IMR-90 (cell line): ENCODE measurements at regions not wholly inside any gene's neighbourhood (a gene's known extent, or its start where the extent isn't known, plus 50 kb on each side); places are given as distances from the start of the nearest gene placed in this dataset.

Source experiments
- ATAC-seq: fragments of 200-7000 bp; cut with Tn5 transposase; 2 replicates; pipeline ENCODE4 v1.9.1; 2020; ENCODE audit warnings: low read depth, mild to moderate bottlenecking, moderate library complexity
- BruUV-seq: library from RNA; stranded (reverse); fragments of 400-500 nt; replicated peaks from 2 replicates; lab custom pipeline; 2021; lab: Mats Ljungman, UMichigan
- CTCF ChIA-PET: fragments of 300-600 bp; formaldehyde crosslinking; extraction: SDS; loops from one replicate; lab custom pipeline; 2021; ENCODE audit warnings: antibody characterized with exemption; lab: Yijun Ruan, JAX
- POLR2A ChIA-PET: fragments of 300-600 bp; sonication (Branson Sonifier 250); formaldehyde crosslinking; loops from one replicate; lab custom pipeline; 2022; ENCODE audit warnings: antibody characterized with exemption; ENCODE audit not compliant: unreplicated experiment; lab: Charles Lee
- DNase-seq: peaks from one replicate; pipeline ENCODE4 v3.0.0; 2013
- H2AFZ ChIP-seq: replicated peaks from 2 replicates; pipeline ENCODE3; 2013; ENCODE audit warnings: low read length, mild to moderate bottlenecking; ENCODE audit not compliant: poor library complexity
- H2AK5ac ChIP-seq: 2 replicates; pipeline ENCODE4 v1.6.1; 2013; ENCODE audit warnings: low read depth, low read length, inconsistent platforms
- H2AK9ac ChIP-seq: replicated peaks from 2 replicates; pipeline ENCODE3; 2013; ENCODE audit warnings: mild to moderate bottlenecking, low read depth, low read length, moderate library complexity; ENCODE audit not compliant: poor library complexity
- H2BK120ac ChIP-seq: 2 replicates; pipeline ENCODE4 v1.6.1; 2013; ENCODE audit warnings: low read depth, low read length, inconsistent platforms
- H2BK15ac ChIP-seq: 3 replicates; pipeline ENCODE4 v1.6.1; 2013; ENCODE audit warnings: low read depth, low read length, inconsistent platforms
- H2BK20ac ChIP-seq: 2 replicates; pipeline ENCODE4 v1.6.1; 2013; ENCODE audit warnings: low read depth, mild to moderate bottlenecking, inconsistent platforms, low read length, moderate library complexity
- H2BK5ac ChIP-seq: 2 replicates; pipeline ENCODE4 v1.6.1; 2013; ENCODE audit warnings: mild to moderate bottlenecking, low read depth, low read length, inconsistent platforms; ENCODE audit not compliant: poor library complexity, severe bottlenecking
- H3K14ac ChIP-seq: replicated peaks from 2 replicates; pipeline ENCODE4 v1.6.1; 2013; ENCODE audit warnings: low read depth, low read length, inconsistent platforms
- H3K18ac ChIP-seq: 2 replicates; pipeline ENCODE4 v1.6.1; 2013; ENCODE audit warnings: low read depth, low read length, control low read depth
- H3K23ac ChIP-seq: 2 replicates; pipeline ENCODE4 v1.6.1; 2013; ENCODE audit warnings: low read depth, low read length, inconsistent platforms
- H3K27ac ChIP-seq: 2 replicates; pipeline ENCODE4 v1.5.1; 2013; ENCODE audit warnings: mild to moderate bottlenecking, control low read depth, low read length; ENCODE audit not compliant: insufficient read depth
- H3K27me3 ChIP-seq: 2 replicates; pipeline ENCODE4 v1.6.1; 2013; ENCODE audit warnings: low read length; ENCODE audit not compliant: control insufficient read depth, insufficient read depth
- H3K36me3 ChIP-seq: 2 replicates; pipeline ENCODE4 v1.6.1; 2013; ENCODE audit warnings: low read length, mixed read lengths; ENCODE audit not compliant: control insufficient read depth, insufficient read depth
- H3K4ac ChIP-seq: 2 replicates; pipeline ENCODE4 v1.6.1; 2013; ENCODE audit warnings: low read depth, low read length, inconsistent platforms
- H3K4me1 ChIP-seq: 2 replicates; pipeline ENCODE4 v1.6.1; 2013; ENCODE audit warnings: low read length, mixed read lengths; ENCODE audit not compliant: control insufficient read depth, insufficient read depth
- H3K4me2 ChIP-seq: 2 replicates; pipeline ENCODE4 v1.6.1; 2013; ENCODE audit warnings: low read depth, mild to moderate bottlenecking, control low read depth, low read length, moderate library complexity
- H3K4me3 ChIP-seq: 2 replicates; pipeline ENCODE4 v1.5.1; 2013; ENCODE audit warnings: low read depth, mild to moderate bottlenecking, control low read depth, low read length, moderate library complexity; ENCODE audit not compliant: insufficient read depth
- H3K56ac ChIP-seq: 2 replicates; pipeline ENCODE4 v1.6.1; 2013; ENCODE audit warnings: low read length, inconsistent platforms; ENCODE audit not compliant: insufficient read depth; ENCODE audit errors: extremely low read depth
- H3K79me1 ChIP-seq, 2 experiments: 2 replicates each; pipeline ENCODE4 v1.6.1; 2013; ENCODE audit warnings: low read length in 2 of 2, inconsistent platforms in 1 of 2, low read depth in 1 of 2
- H3K9ac ChIP-seq: 2 replicates; pipeline ENCODE4 v1.6.1; 2013; ENCODE audit warnings: low read depth, low read length, control low read depth
- H3K9me1 ChIP-seq: 2 replicates; pipeline ENCODE4 v1.6.1; 2013; ENCODE audit warnings: low read length, inconsistent platforms; ENCODE audit not compliant: insufficient read depth
- H3K9me3 ChIP-seq: 2 replicates; pipeline ENCODE4 v1.6.1; 2013; ENCODE audit warnings: low read length; ENCODE audit not compliant: control insufficient read depth, insufficient read depth
- H4K20me1 ChIP-seq: 2 replicates; pipeline ENCODE4 v1.6.1; 2013; ENCODE audit warnings: low read length, inconsistent platforms; ENCODE audit not compliant: insufficient read depth
- H4K5ac ChIP-seq: 2 replicates; pipeline ENCODE4 v1.6.1; 2013; ENCODE audit warnings: mild to moderate bottlenecking, low read depth, low read length, control low read depth
- H4K8ac ChIP-seq, 2 experiments: 2 replicates each; pipeline ENCODE4 v1.6.1; 2013; ENCODE audit warnings: low read depth in 2 of 2, low read length in 2 of 2, control low read depth in 1 of 2, inconsistent platforms in 1 of 2
- H4K91ac ChIP-seq: 2 replicates; pipeline ENCODE4 v1.6.1; 2013; ENCODE audit warnings: low read depth, low read length, inconsistent platforms; ENCODE audit not compliant: insufficient read depth
- BHLHE40 ChIP-seq: fragments of 150-350 bp; IDR thresholded peaks from 2 replicates; pipeline ENCODE4 v1.6.1; 2016; ENCODE audit warnings: mild to moderate bottlenecking, low read depth, low read length
- CEBPB ChIP-seq: IDR thresholded peaks from 2 replicates; pipeline ENCODE4 v1.6.1; 2012; ENCODE audit warnings: low read depth, low read length, improper control_type of control experiment
- CHD1 ChIP-seq: IDR thresholded peaks from 2 replicates; pipeline ENCODE4 v1.6.1; 2012; ENCODE audit warnings: low read depth, low read length, improper control_type of control experiment
- FOS ChIP-seq: fragments of 150-350 bp; IDR thresholded peaks from 2 replicates; pipeline ENCODE4 v1.6.1; 2016; ENCODE audit warnings: low read depth, low read length
- MAFK ChIP-seq: IDR thresholded peaks from 2 replicates; pipeline ENCODE4 v1.6.1; 2012; ENCODE audit warnings: low read depth, low read length, improper control_type of control experiment
- MAZ ChIP-seq: IDR thresholded peaks from 2 replicates; pipeline ENCODE4 v1.6.1; 2012; ENCODE audit warnings: low read depth, mild to moderate bottlenecking, low read length, improper control_type of control experiment, moderate library complexity, borderline replicate concordance
- MXI1 ChIP-seq: IDR thresholded peaks from 2 replicates; pipeline ENCODE4 v1.6.1; 2012; ENCODE audit warnings: low read depth, mild to moderate bottlenecking, low read length, moderate library complexity, borderline replicate concordance
- NFE2L2 ChIP-seq: fragments of 150-350 bp; IDR thresholded peaks from 2 replicates; pipeline ENCODE4 v1.6.1; 2016; ENCODE audit warnings: low read depth, mild to moderate bottlenecking, low read length
- POLR2A ChIP-seq: IDR thresholded peaks from 2 replicates; pipeline ENCODE4 v1.6.1; 2012; ENCODE audit warnings: mild to moderate bottlenecking, low read depth, low read length
- RAD21 ChIP-seq: IDR thresholded peaks from 2 replicates; pipeline ENCODE4 v1.6.1; 2012; ENCODE audit warnings: low read length, improper control_type of control experiment
- RCOR1 ChIP-seq: IDR thresholded peaks from 2 replicates; pipeline ENCODE4 v1.6.1; 2012; ENCODE audit warnings: mild to moderate bottlenecking, low read length, improper control_type of control experiment; ENCODE audit not compliant: insufficient replicate concordance
- RFX5 ChIP-seq: IDR thresholded peaks from 2 replicates; pipeline ENCODE4 v1.8.0; 2012; ENCODE audit warnings: low read depth, mild to moderate bottlenecking, low read length, moderate library complexity
- SMC3 ChIP-seq: fragments of 150-350 bp; IDR thresholded peaks from 2 replicates; pipeline ENCODE4 v1.6.1; 2016; ENCODE audit warnings: low read depth, mild to moderate bottlenecking, antibody characterized with exemption, low read length, moderate library complexity
- WGBS, 2 experiments: methylation state at CpG; one replicate each; pipeline versions ENCODE4 v1.1.5 to v1.1.7; 2013; ENCODE audit warnings: missing lambda C conversion rate in 2 of 2; ENCODE audit not compliant: insufficient read length in 1 of 2; ENCODE audit errors: extremely low coverage in 2 of 2; 5-methylcytosine and 5-hydroxymethylcytosine counted together
- dilution Hi-C: fragments of 300-500 bp; cut with HindIII; formaldehyde crosslinking; loops from one replicate; pipeline ENCODE4 v1.14.3; 2018; ENCODE audit warnings: low sequenced_read_pairs; ENCODE audit not compliant: unreplicated experiment
- in situ Hi-C: fragments of 300-500 bp; cut with MboI; formaldehyde crosslinking; loops from 3 replicates; pipeline ENCODE4 v1.14.3; 2019; ENCODE audit warnings: low sequenced_read_pairs, inconsistent platforms, mixed read lengths
- intact Hi-C: fragments of 100-400 bp; cut with micrococcal nuclease; formaldehyde crosslinking; loops from 2 replicates; pipeline ENCODE4 v1.10.0; 2022
- TF ChIP-seq, protein P1 (sequence below): fragments of 150-350 bp; IDR thresholded peaks from 2 replicates; pipeline ENCODE4 v1.6.1; 2017; ENCODE audit warnings: mild to moderate bottlenecking, antibody characterized with exemption, low read length, low read depth
- TF ChIP-seq, protein P2 (sequence below): fragments of 150-350 bp; IDR thresholded peaks from 2 replicates; pipeline ENCODE4 v1.6.1; 2016; ENCODE audit warnings: low read depth, mild to moderate bottlenecking, low read length, moderate library complexity, borderline replicate concordance
- TF ChIP-seq, protein P3 (sequence below): conservative IDR thresholded peaks from 2 replicates; pipeline ENCODE4 v1.5.1; 2012; ENCODE audit warnings: mild to moderate bottlenecking, low read depth, low read length, improper control_type of control experiment

DNA sequence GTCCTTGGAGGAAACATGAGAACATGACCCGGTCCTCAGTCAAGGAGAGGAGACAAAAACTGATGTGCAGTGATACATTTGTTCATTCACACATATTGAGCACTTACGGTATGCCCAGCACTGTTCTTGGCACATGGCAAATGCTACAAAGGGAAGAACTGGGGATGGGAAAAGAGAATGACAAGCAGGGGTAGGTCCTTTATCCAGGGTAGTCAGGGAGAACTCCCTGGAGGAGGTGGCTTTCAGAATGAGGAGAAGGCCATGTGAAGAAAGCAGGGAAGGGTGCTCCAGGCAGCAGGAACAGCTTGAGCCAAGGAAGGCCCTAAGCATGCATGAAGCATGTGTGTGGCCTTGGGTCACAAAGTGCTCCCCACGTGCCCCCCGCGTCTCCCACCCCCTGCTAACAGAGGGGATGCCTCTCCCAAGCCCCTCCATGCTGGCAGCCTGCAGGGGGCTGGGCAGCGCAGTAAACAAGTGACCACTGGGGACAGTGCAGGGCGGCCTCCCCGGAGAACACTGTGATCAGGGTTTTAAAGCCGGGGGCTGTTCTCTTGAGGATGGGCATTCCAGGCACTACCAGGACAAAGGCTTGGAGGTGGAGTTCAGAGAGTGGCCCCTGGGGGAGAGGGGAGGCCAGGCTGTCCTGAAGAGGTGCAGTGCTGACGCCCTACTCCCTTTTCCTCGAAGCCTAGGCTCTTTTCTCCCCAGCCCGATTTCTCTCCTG is 71.0 kb downstream of the PHETA1 start:
- dilution Hi-C loops (no loop called here), intact Hi-C loops (loop anchor here (1.0 to 5.0 kb wide), 2 partner anchors 361 to 401 kb away; no protein-coding TSS in a partner anchor)
- POLR2A ChIA-PET = no interaction called here

More for the DNA sequence above, 71.0 kb downstream of the PHETA1 start:
- in situ Hi-C loops = no loop called here
- Histone ChIP-seq H3K14ac (no peak overlapping the region), H3K23ac (no peak overlapping the region), H3K9me3 (no peaks in the 10 kb centered on the region), H2AK5ac (no peak overlapping the region), H3K56ac (no peak overlapping the region), H3K4me3 (no peak overlapping the region), H4K91ac (no peak overlapping the region), H4K5ac (no peak overlapping the region), H3K9ac (no peak overlapping the region), H3K4me1 (no peaks in the 10 kb centered on the region), H2AK9ac (no peak overlapping the region), H3K9me1 (no peaks in the 10 kb centered on the region), H2BK20ac (no peak overlapping the region), H3K79me1 (no peaks in the 10 kb centered on the region), H3K18ac (no peak overlapping the region), H3K36me3 (no peaks in the 10 kb centered on the region), H4K8ac (no peak overlapping the region), H3K27ac (no peak overlapping the region), H2BK5ac (no peak overlapping the region), H3K27me3 (peaks cover 1% of the 10 kb centered on the region; the same call in 1 of the 2 replicates), H3K4me2 (no peak overlapping the region), H2AFZ (no peak overlapping the region), H2BK15ac (no peak overlapping the region), H3K4ac (no peak overlapping the region), H2BK120ac (no peak overlapping the region), H4K20me1 (no peaks in the 10 kb centered on the region)
- no TSS peak for BruUV-seq
- TF ChIP-seq NFE2L2 (no peak), RCOR1 (no peak), RAD21 (no peak), MAZ (no peak), POLR2A (no peak), CEBPB (no peak), CHD1 (no peak), MAFK (no peak), MXI1 (no peak), BHLHE40 (no peak), FOS (no peak), RFX5 (no peak), SMC3 (no peak)
- TF ChIP-seq, protein P1, sequence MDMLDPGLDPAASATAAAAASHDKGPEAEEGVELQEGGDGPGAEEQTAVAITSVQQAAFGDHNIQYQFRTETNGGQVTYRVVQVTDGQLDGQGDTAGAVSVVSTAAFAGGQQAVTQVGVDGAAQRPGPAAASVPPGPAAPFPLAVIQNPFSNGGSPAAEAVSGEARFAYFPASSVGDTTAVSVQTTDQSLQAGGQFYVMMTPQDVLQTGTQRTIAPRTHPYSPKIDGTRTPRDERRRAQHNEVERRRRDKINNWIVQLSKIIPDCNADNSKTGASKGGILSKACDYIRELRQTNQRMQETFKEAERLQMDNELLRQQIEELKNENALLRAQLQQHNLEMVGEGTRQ = no peak
- TF ChIP-seq, protein P2, sequence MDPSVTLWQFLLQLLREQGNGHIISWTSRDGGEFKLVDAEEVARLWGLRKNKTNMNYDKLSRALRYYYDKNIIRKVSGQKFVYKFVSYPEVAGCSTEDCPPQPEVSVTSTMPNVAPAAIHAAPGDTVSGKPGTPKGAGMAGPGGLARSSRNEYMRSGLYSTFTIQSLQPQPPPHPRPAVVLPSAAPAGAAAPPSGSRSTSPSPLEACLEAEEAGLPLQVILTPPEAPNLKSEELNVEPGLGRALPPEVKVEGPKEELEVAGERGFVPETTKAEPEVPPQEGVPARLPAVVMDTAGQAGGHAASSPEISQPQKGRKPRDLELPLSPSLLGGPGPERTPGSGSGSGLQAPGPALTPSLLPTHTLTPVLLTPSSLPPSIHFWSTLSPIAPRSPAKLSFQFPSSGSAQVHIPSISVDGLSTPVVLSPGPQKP = no peak
- TF ChIP-seq, protein P3, sequence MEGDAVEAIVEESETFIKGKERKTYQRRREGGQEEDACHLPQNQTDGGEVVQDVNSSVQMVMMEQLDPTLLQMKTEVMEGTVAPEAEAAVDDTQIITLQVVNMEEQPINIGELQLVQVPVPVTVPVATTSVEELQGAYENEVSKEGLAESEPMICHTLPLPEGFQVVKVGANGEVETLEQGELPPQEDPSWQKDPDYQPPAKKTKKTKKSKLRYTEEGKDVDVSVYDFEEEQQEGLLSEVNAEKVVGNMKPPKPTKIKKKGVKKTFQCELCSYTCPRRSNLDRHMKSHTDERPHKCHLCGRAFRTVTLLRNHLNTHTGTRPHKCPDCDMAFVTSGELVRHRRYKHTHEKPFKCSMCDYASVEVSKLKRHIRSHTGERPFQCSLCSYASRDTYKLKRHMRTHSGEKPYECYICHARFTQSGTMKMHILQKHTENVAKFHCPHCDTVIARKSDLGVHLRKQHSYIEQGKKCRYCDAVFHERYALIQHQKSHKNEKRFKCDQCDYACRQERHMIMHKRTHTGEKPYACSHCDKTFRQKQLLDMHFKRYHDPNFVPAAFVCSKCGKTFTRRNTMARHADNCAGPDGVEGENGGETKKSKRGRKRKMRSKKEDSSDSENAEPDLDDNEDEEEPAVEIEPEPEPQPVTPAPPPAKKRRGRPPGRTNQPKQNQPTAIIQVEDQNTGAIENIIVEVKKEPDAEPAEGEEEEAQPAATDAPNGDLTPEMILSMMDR = no peak
- CTCF ChIA-PET = interaction anchor here (0.6 to 1.8 kb wide), 5 partner anchors 10 to 410 kb away, joined by 3 to 6 read pairs (median 3); no protein-coding TSS in a partner anchor
- ATAC-seq (no peak), DNase-seq (no peak)
- WGBS, 2 experiments = no CpG with 5 or more reads among the region's 12 CpGs
